Right forelimb (tissue), 1 donor: ENCODE measurements at regions not wholly inside any gene's neighbourhood (a gene's known extent, or its start where the extent isn't known, plus 50 kb on each side); places are given as distances from the start of the nearest gene placed in this dataset.
"Not testable (repeated sequence)": the region's sequence is repeated elsewhere in the genome, so short reads cannot be mapped to it uniquely, and the experiment has no call there.

Source experiments
- DNase-seq: peaks from one replicate; pipeline ENCODE4 v3.0.0-alpha.2; 2018

DNA sequence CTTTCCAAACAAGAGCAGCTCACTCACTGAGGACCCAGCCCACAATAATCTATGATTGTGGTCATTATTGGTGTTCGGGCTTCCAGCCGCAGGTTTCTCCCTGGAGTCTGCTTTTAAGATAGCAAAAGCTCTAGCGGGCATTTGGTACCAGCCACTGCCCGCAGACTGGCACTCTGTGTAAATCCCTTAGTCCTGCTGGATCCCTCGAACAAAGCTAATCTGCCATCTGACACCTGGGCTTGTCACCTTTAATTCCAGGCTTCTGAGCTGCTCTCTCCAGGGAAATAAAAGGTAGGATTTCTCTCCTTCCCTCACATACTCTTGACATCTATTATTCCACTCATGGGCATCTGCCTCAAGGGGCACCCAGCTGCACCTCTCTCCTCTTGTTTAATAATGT, 158.7 kb downstream of the PDCD6IP start:
- DNase-seq: no peak

DNA sequence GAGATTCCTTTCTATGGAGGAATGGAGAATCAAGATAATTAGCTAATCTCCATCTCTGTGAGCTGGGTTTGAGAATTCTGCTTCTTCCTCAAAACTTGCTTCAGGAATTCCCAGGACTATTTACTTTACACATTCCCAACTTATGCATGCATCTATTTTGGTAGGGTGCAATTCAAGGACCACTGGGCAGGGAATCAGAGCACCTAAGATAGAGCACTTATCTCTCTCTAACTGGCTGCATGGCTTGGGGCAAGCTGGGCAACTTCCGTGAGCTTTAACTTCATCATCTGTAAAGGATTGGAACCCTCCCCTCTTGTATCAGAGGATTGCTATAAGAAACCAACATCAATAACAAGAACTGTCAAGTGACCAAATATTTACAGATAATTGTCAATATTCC, 160.2 kb downstream of the PDCD6IP start:
- no peak for DNase-seq

GRCh38 chr3:33962396-33962795, 164.0 kb downstream of the PDCD6IP start:
- DNase-seq: no peak

DNA sequence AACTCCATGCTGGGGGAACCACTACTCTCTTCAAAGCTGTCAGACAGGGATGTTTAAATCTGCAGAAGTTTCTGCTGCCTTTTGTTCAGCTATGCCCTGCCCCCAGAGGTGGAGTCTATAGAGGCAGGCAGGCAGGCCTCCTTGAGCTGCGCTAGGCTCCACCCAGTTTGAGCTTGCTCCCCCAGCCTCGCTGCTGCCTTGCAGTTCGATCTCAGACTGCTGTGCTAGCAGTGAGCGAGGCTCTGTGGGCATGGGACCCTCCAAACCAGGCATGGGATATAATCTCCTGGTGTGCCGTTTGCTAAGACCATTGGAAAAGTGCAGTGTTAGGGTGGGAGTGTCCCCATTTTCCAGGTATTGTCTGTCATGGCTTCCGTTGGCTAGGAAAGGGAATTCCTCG, 171.8 kb downstream of the PDCD6IP start:
- not testable (repeated sequence) for DNase-seq

- DNase-seq: no peak
Observed at GRCh38 chr3:33971055-33971454, 172.6 kb downstream of the PDCD6IP start.

DNA sequence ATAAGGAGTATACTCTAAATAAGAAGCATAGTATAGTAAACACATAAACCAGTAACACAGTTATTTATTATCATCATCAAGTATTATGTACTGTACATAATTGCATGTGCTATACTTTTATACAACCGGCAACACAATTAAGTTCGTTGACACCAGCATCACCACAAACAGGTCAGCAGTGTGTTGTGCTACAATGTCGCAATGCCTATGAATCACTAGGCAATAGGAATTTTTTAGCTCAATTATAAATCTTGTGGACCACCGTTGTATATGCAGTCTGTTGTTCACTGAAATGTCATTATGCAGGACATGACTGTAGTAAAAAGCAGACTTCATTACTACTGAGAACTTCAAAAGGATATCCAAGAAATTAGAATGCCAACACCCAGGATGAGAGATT, 177.0 kb downstream of the PDCD6IP start:
- no peak for DNase-seq

- no peak for DNase-seq
Observed at GRCh38 chr3:33977227-33977626, 178.8 kb downstream of the PDCD6IP start.

GRCh38 chr3:33980252-33980651, 181.8 kb downstream of the PDCD6IP start:
- no peak for DNase-seq

- DNase-seq: no peak
Observed at GRCh38 chr3:33982269-33982798, 183.9 kb downstream of the PDCD6IP start.

- DNase-seq: not testable (repeated sequence)
Observed at GRCh38 chr3:33982949-33983348, 184.5 kb downstream of the PDCD6IP start.

- no peak for DNase-seq
Observed at GRCh38 chr3:33989229-33989628, 190.8 kb downstream of the PDCD6IP start.

- no peak for DNase-seq
Observed at GRCh38 chr3:33991673-33992072, 193.2 kb downstream of the PDCD6IP start.

DNA sequence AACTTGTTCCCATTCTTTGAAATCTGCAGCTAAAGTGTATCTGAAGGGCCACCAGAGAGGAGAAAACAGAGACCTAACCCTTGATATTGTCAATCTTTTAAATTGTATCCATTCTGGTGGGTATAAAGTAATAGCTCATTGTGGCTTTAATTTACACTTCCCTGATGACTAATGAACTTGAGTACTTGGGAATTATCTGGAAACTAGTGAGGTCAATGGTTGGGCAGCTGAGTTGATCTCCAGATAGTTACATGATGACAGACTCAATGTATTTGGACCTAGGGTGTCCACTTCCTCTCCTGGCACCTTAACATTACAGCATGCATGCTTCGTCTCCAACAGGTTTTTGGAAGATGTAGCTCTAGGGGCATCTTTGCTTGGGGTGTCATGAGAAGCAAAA, 195.2 kb downstream of the PDCD6IP start:
- no peak for DNase-seq

- no peak for DNase-seq
Observed at GRCh38 chr3:33994568-33994967, 196.1 kb downstream of the PDCD6IP start.

GRCh38 chr3:34000301-34000700, 201.9 kb downstream of the PDCD6IP start:
- DNase-seq: no peak

GRCh38 chr3:34001022-34001421, 202.6 kb downstream of the PDCD6IP start:
- DNase-seq: no peak

DNA sequence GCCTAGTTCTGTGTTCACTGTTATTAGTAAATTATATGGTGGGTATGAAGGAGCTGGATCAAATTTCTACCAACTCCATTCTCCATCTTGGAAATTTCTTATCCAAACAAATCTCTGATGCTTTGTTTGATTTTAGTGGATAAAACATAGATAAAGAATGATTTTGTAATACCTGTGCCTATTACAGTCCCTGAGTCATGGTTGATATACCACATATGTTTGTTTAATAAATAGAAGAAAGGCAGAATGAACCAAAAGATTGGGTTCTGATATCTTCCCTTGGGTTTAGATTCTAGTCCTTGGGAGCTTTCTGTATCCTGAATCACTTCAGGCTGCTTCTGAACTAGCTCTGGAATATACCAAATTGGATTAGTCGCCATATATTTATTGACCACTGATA, 203.6 kb downstream of the PDCD6IP start:
- DNase-seq: no peak

DNA sequence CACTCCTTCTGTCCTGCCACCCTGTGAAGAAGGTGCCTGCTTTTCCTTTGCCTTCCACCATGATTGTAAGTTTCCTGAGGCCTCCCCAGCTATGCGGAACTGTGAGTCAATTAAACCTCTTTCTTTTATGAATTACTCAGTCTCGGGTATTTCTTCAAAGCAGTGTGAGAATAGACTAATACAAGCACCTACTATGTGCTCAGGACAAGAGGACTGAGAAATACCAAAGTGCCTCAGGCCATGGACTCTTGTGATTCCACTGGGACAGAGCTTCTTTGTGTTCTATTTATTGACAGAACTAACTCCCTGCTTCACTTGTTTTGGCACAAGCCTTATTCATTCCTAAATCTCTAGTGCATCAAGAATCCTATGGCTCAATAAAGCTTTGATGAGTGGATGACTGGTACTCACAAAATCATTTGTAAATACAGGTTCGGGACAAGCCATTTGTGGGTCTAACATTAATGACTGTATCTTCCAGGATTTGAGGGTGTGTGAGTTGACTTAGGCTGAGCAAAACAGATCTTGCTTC, 204.2 kb downstream of the PDCD6IP start:
- no peak for DNase-seq

DNA sequence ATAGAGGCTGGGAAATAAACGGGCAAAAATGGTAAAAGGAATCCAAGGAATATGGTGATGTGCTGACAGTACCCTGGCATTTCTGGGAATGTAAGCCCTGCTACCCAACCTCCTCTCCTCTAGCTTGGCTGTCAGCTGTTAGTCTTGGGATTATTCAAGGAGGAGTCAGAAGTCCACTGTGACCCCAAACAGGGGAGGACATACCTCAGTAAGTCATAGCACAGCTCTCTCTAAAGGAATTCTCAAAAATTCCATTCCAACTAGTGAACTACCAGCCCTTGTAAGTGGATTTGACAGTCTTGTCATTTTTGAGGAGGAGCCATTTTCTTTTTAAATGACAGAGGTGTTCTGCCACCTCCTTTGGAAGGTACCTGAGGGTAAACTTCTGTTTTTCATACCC, 207.5 kb downstream of the PDCD6IP start:
- no peak for DNase-seq

- DNase-seq: no peak
Observed at GRCh38 chr3:34008191-34008590, 209.8 kb downstream of the PDCD6IP start.

DNA sequence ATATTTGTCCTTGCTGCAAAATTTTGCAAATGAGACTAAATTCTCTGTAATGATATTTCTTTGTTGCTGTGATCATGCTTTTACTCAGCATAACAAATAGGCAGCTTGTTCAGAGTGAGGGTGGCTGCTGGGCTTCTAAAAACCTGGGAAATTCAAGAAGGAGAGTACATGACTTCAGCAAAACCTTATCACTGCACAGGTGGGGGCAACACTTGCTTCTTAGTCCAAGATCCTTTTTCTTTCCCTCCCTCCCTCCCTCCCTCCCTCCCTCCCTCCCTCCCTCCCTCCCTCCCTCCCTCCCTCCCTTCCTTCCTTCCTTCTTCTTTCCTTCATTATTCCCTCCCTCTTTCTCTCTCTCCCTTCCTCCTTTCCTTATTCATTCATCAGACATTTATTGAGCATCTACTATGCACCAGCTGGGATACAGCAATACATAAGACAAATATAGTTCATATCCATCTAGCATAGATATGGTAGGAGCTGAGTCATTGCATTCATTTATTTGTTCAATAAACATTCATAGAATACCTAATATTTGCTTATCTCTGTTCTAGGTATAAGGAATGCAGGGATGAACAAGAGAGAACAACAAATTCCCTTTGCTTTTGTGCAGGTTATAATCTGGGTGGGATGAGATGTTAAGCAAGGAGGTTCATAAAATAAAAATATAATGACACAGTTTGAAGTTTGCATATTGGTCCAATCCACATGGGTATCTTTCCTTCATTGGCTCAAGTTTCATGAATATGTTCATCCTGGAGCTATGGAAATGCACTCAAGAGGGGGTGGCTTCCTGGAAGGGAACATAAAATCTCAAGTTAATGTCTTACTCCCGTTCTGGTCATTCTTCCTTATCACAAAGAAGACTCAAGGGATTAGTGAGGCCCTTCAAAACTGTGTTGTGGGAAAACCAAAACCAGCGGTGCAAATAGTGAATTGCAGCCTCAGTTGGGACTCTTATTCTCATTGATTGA, 210.7 kb downstream of the PDCD6IP start:
- DNase-seq: no peak

GRCh38 chr3:34011171-34012101, 213.0 kb downstream of the PDCD6IP start:
- no peak for DNase-seq

GRCh38 chr3:34012102-34012461, 213.7 kb downstream of the PDCD6IP start:
- no peak for DNase-seq
